Panc1 (cell line): ENCODE measurements at regions not wholly inside any gene's neighbourhood (a gene's known extent, or its start where the extent isn't known, plus 50 kb on each side); places are given as distances from the start of the nearest gene placed in this dataset.

Experiments used
- ATAC-seq: fragments of 200-7000 bp; cut with Tn5 transposase; 2 replicates; pipeline ENCODE4 v1.9.1; 2020; ENCODE audit warnings: mild to moderate bottlenecking, moderate library complexity
- BruUV-seq: library from RNA; stranded (reverse); fragments of 400-500 nt; replicated peaks from 2 replicates; lab custom pipeline; 2021; lab: Mats Ljungman, UMichigan
- CTCF ChIA-PET: fragments of 300-600 bp; sonication (Branson Sonifier 250); formaldehyde crosslinking; loops from one replicate; lab custom pipeline; 2022; ENCODE audit warnings: antibody characterized with exemption; lab: Charles Lee
- POLR2A ChIA-PET: fragments of 300-600 bp; sonication (Branson Sonifier 250); formaldehyde crosslinking; loops from one replicate; lab custom pipeline; 2022; ENCODE audit warnings: antibody characterized with exemption; lab: Charles Lee
- DNase-seq: peaks from one replicate; pipeline ENCODE4 v3.0.0-alpha.2; 2010; ENCODE audit warnings: low read depth, low spot score
- H3K27ac ChIP-seq: 2 replicates; pipeline ENCODE4 v1.5.1; 2011; ENCODE audit warnings: mild to moderate bottlenecking, low read length, inconsistent platforms
- H3K27me3 ChIP-seq: fragments of 200-500 bp; sonication (Bioruptor generic); 2 replicates; pipeline ENCODE4 v1.6.0; 2014; ENCODE audit warnings: low read length, inconsistent platforms; ENCODE audit not compliant: control insufficient read depth, insufficient read depth
- H3K36me3 ChIP-seq: fragments of 200-500 bp; sonication (Bioruptor generic); 2 replicates; pipeline ENCODE4 v1.5.1; 2014; ENCODE audit warnings: inconsistent platforms, mild to moderate bottlenecking, low read length, moderate library complexity; ENCODE audit not compliant: control insufficient read depth, insufficient read depth
- H3K4me1 ChIP-seq: 2 replicates; pipeline ENCODE4 v1.5.1; 2011; ENCODE audit warnings: inconsistent platforms, mild to moderate bottlenecking, low read length, moderate library complexity; ENCODE audit not compliant: control insufficient read depth, insufficient read depth
- H3K4me3 ChIP-seq, 2 experiments: 2 replicates each; pipeline ENCODE4 v1.5.1; 2011 to 2012; ENCODE audit warnings: low read depth in 2 of 2, low read length in 2 of 2, mild to moderate bottlenecking in 2 of 2, inconsistent platforms in 1 of 2, moderate library complexity in 1 of 2
- H3K9me3 ChIP-seq: fragments of 200-500 bp; sonication (Bioruptor generic); 2 replicates; pipeline ENCODE4 v1.5.1; 2014; ENCODE audit warnings: low read depth, mild to moderate bottlenecking, inconsistent platforms, low read length, moderate library complexity; ENCODE audit not compliant: control insufficient read depth, insufficient read depth
- POLR2AphosphoS5 ChIP-seq: IDR thresholded peaks from 2 replicates; pipeline ENCODE4 v1.6.1; 2012; ENCODE audit warnings: mild to moderate bottlenecking, low read depth, low read length, moderate library complexity
- REST ChIP-seq, 2 experiments: IDR thresholded peaks; 2 replicates each; pipeline ENCODE4 v1.6.1; 2011 to 2012; ENCODE audit warnings: low read depth in 2 of 2, control low read depth in 1 of 2, low read length in 1 of 2, mild to moderate bottlenecking in 1 of 2, moderate library complexity in 1 of 2; ENCODE audit not compliant: insufficient read depth in 1 of 2
- SIN3A ChIP-seq: IDR thresholded peaks from 2 replicates; pipeline ENCODE4 v1.6.1; 2012; ENCODE audit warnings: low read depth, mild to moderate bottlenecking, low read length, moderate library complexity, borderline replicate concordance; ENCODE audit not compliant: insufficient read depth
- TCF7L2 ChIP-seq: IDR thresholded peaks from 2 replicates; pipeline ENCODE4 v1.6.1; 2011; ENCODE audit warnings: mild to moderate bottlenecking, low read depth, low read length, inconsistent platforms
- in situ Hi-C: cut with HindIII; loops from 2 replicates; pipeline ENCODE4 v1.10.0; 2016; ENCODE audit warnings: low sequenced_read_pairs, low pct_unique_long_range_greater_than_20kb
- intact Hi-C: fragments of 100-400 bp; cut with micrococcal nuclease; formaldehyde crosslinking; loops from one replicate; pipeline ENCODE4 v1.10.0; 2022; ENCODE audit not compliant: unreplicated experiment
- TF ChIP-seq, protein P1 (sequence below): fragments of 450-650 bp; IDR thresholded peaks from 2 replicates; pipeline ENCODE4 v1.5.1; 2017; ENCODE audit warnings: mild to moderate bottlenecking

- Histone ChIP-seq H3K9me3 (no peaks in the 10 kb centered on the region), H3K27ac (no peak overlapping the region), H3K4me3 (no peak overlapping the region), H3K27me3 (no peaks in the 10 kb centered on the region), H3K4me1 (no peaks in the 10 kb centered on the region), H3K36me3 (no peaks in the 10 kb centered on the region)
- in situ Hi-C loops (no loop called here), intact Hi-C loops (no loop called here)
- ChIA-PET POLR2A (no interaction called here), CTCF (no interaction called here)
- TF ChIP-seq TCF7L2, result no peak
- TF ChIP-seq SIN3A, result no peak
- TF ChIP-seq POLR2AphosphoS5, result no peak
- TF ChIP-seq, protein P1, sequence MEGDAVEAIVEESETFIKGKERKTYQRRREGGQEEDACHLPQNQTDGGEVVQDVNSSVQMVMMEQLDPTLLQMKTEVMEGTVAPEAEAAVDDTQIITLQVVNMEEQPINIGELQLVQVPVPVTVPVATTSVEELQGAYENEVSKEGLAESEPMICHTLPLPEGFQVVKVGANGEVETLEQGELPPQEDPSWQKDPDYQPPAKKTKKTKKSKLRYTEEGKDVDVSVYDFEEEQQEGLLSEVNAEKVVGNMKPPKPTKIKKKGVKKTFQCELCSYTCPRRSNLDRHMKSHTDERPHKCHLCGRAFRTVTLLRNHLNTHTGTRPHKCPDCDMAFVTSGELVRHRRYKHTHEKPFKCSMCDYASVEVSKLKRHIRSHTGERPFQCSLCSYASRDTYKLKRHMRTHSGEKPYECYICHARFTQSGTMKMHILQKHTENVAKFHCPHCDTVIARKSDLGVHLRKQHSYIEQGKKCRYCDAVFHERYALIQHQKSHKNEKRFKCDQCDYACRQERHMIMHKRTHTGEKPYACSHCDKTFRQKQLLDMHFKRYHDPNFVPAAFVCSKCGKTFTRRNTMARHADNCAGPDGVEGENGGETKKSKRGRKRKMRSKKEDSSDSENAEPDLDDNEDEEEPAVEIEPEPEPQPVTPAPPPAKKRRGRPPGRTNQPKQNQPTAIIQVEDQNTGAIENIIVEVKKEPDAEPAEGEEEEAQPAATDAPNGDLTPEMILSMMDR, result no peak
- TF ChIP-seq REST (IDR thresholded peaks at IDR 0.05; ENCODE audit: insufficient read depth in 1 of 2, low read depth in 2 of 2, low read length in 1 of 2), result no peak
- ATAC-seq, result no peak
- DNase-seq, result no peak
- no TSS peak for BruUV-seq
Measured at GRCh38 chrX:7447801-7448499, 300.0 kb upstream of the PUDP start.

DNA sequence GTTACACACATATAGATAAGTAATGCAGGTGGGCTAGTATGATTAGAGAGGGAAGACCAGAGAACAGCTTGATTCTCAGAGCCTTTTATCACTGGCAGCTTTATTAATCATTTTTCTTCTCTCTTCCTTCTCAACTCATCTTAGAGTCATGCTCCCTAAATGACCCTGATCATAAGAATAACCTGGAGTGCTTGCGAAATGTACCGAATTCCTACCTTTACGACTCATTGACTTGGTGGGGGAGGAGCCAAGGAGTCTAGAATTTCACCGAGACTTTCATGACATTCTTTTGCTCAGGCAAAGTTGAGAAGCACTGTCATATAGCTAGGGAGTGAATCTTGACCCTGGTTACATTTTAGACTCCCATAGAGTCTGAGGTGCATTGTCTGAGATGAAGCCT, 298.9 kb upstream of the PUDP start:
- intact Hi-C loops (no loop called here), in situ Hi-C loops (no loop called here)
- CTCF ChIA-PET, result no interaction called here
- H3K9me3 ChIP-seq, result no peaks in the 10 kb centered on the region
- POLR2A ChIA-PET, result no interaction called here
- no peak overlapping the region for H3K4me3 ChIP-seq
- no peaks in the 10 kb centered on the region for H3K27me3 ChIP-seq
- ATAC-seq, result no peak
- no peak for TF ChIP-seq SIN3A
- TF ChIP-seq TCF7L2, result no peak
- no peaks in the 10 kb centered on the region for H3K4me1 ChIP-seq
- H3K27ac ChIP-seq, result no peak overlapping the region
- BruUV-seq, result no TSS peak
- H3K36me3 ChIP-seq, result no peaks in the 10 kb centered on the region
- DNase-seq, result no peak

- ATAC-seq (no peak), DNase-seq (no peak)
- Histone ChIP-seq H3K4me1 (no peaks in the 10 kb centered on the region), H3K27me3 (no peaks in the 10 kb centered on the region), H3K27ac (no peak overlapping the region), H3K36me3 (no peaks in the 10 kb centered on the region), H3K4me3 (no peak overlapping the region), H3K9me3 (no peaks in the 10 kb centered on the region)
- in situ Hi-C loops, result no loop called here
- CTCF ChIA-PET, result no interaction called here
- intact Hi-C loops, result no loop called here
- TF ChIP-seq TCF7L2 (no peak), SIN3A (no peak), REST (IDR thresholded peaks at IDR 0.05; ENCODE audit: insufficient read depth in 1 of 2, low read depth in 2 of 2, low read length in 1 of 2) (no peak), POLR2AphosphoS5 (no peak)
- TF ChIP-seq, protein P1, result no peak
- POLR2A ChIA-PET, result no interaction called here
- BruUV-seq, result no TSS peak
Measured at GRCh38 chrX:7444967-7445366, 297.0 kb upstream of the PUDP start.
